Stimulated activated naive CD4-positive, alpha-beta T cell (primary cell): ENCODE measurements at regions not wholly inside any gene's neighbourhood (a gene's known extent, or its start where the extent isn't known, plus 50 kb on each side); places are given as distances from the start of the nearest gene placed in this dataset.
"Not testable (repeated sequence)": the region's sequence is repeated elsewhere in the genome, so short reads cannot be mapped to it uniquely, and the experiment has no call there.

Experiments
- DNase-seq, 6 experiments: peaks; one replicate each; lab custom pipeline; 2025; lab: John Stamatoyannopoulos, UW

- DNase-seq, result no peak
Observed at GRCh38 chr4:116665716-116666115, 419.7 kb downstream of the TRAM1L1 start.

- no peak for DNase-seq
Observed at GRCh38 chr4:116664198-116664597, 421.2 kb downstream of the TRAM1L1 start.

GRCh38 chr4:116639070-116639577 is 446.3 kb downstream of the TRAM1L1 start:
- DNase-seq, result no peak

- DNase-seq, result no peak
Observed at GRCh38 chr4:116638592-116638991, 446.8 kb downstream of the TRAM1L1 start.

GRCh38 chr4:116636917-116637316 is 448.5 kb downstream of the TRAM1L1 start:
- no peak for DNase-seq

- no peak for DNase-seq
Observed at GRCh38 chr4:116632269-116632668, 453.1 kb downstream of the TRAM1L1 start.

GRCh38 chr4:116628598-116628997 is 456.8 kb downstream of the TRAM1L1 start:
- no peak for DNase-seq

GRCh38 chr4:116627545-116627944 is 457.8 kb downstream of the TRAM1L1 start:
- no peak for DNase-seq

- DNase-seq, result not testable (repeated sequence)
Observed at GRCh38 chr4:116619508-116619907, 465.9 kb downstream of the TRAM1L1 start.

- DNase-seq, result no peak
Observed at GRCh38 chr4:116618638-116619037, 466.7 kb downstream of the TRAM1L1 start.

- no peak for DNase-seq
Observed at GRCh38 chr4:116603096-116603495, 482.3 kb downstream of the TRAM1L1 start.

- no peak for DNase-seq
Observed at GRCh38 chr4:116599859-116600258, 485.5 kb downstream of the TRAM1L1 start.

GRCh38 chr4:116598980-116599789 is 486.2 kb downstream of the TRAM1L1 start:
- no peak for DNase-seq

- no peak for DNase-seq
Observed at GRCh38 chr4:116598155-116598979, 487.0 kb downstream of the TRAM1L1 start.

GRCh38 chr4:116590648-116591047 is 494.7 kb downstream of the TRAM1L1 start:
- DNase-seq, result no peak

- DNase-seq, result no peak
Observed at GRCh38 chr4:116588783-116589182, 496.6 kb downstream of the TRAM1L1 start.

GRCh38 chr4:116585246-116585645 is 500.1 kb downstream of the TRAM1L1 start:
- DNase-seq, result no peak

- no peak for DNase-seq
Observed at GRCh38 chr4:116577321-116577720, 508.1 kb downstream of the TRAM1L1 start.

GRCh38 chr4:116573540-116573939 is 511.8 kb downstream of the TRAM1L1 start:
- no peak for DNase-seq

- no peak for DNase-seq
Observed at GRCh38 chr4:116561768-116562167, 523.6 kb downstream of the TRAM1L1 start.

- no peak for DNase-seq
Observed at GRCh38 chr4:116551806-116552205, 533.6 kb downstream of the TRAM1L1 start.

- no peak for DNase-seq
Observed at GRCh38 chr4:116547632-116548031, 537.7 kb downstream of the TRAM1L1 start.

GRCh38 chr4:116546759-116547158 is 538.6 kb downstream of the TRAM1L1 start:
- DNase-seq, result no peak
